Retinal pigment epithelial cell (primary cell): ENCODE measurements at regions not wholly inside any gene's neighbourhood (a gene's known extent, or its start where the extent isn't known, plus 50 kb on each side); places are given as distances from the start of the nearest gene placed in this dataset.

Source experiments
- DNase-seq: peaks from one replicate; pipeline ENCODE4 v3.0.0-alpha.2; 2010; ENCODE audit warnings: low read depth
- H3K4me3 ChIP-seq: 2 replicates; pipeline ENCODE4 v1.5.1; 2011; ENCODE audit warnings: mild to moderate bottlenecking, low read length, control low read depth, moderate library complexity
- CTCF ChIP-seq: conservative IDR thresholded peaks from 2 replicates; pipeline ENCODE4 v1.5.1; 2011; ENCODE audit warnings: low read depth, low read length, control low read depth, inconsistent platforms

- no peak overlapping the region for H3K4me3 ChIP-seq
- no peak for TF ChIP-seq CTCF
- DNase-seq, result no peak
These were observed 301.6 kb upstream of the DDX53 start for GRCh38 chrX:22698151-22698550.

- no peak for TF ChIP-seq CTCF
- no peak overlapping the region for H3K4me3 ChIP-seq
- DNase-seq, result no peak
These were observed 300.1 kb upstream of the DDX53 start for GRCh38 chrX:22699581-22700091.

GRCh38 chrX:22712942-22713341 is 286.8 kb upstream of the DDX53 start:
- TF ChIP-seq CTCF, result no peak
- DNase-seq, result no peak

GRCh38 chrX:22730542-22730941 is 269.2 kb upstream of the DDX53 start:
- TF ChIP-seq CTCF, result no peak
- no peak for DNase-seq
- H3K4me3 ChIP-seq, result no peak overlapping the region

More at GRCh38 chrX:22712942-22713341, 286.8 kb upstream of the DDX53 start:
- H3K4me3 ChIP-seq, result no peak overlapping the region

- H3K4me3 ChIP-seq, result no peak overlapping the region
- TF ChIP-seq CTCF, result no peak
- no peak for DNase-seq
These were observed 262.2 kb upstream of the DDX53 start for GRCh38 chrX:22737541-22737940.

- H3K4me3 ChIP-seq, result no peak overlapping the region
- no peak for DNase-seq
- TF ChIP-seq CTCF, result no peak
These were observed 260.5 kb upstream of the DDX53 start for GRCh38 chrX:22739276-22739675.

GRCh38 chrX:22740836-22741235 is 258.9 kb upstream of the DDX53 start:
- TF ChIP-seq CTCF, result no peak
- no peak overlapping the region for H3K4me3 ChIP-seq
- no peak for DNase-seq
